Pons (tissue), 1 donor: ENCODE measurements at regions not wholly inside any gene's neighbourhood (a gene's known extent, or its start where the extent isn't known, plus 50 kb on each side); places are given as distances from the start of the nearest gene placed in this dataset.
A peak's percentile ranks its signal among the peaks of the same experiment; 100 is the strongest.

Experiments
- DNase-seq: peaks from one replicate; pipeline ENCODE4 v3.0.0-alpha.2; 2016; ENCODE audit warnings: low spot score

DNA sequence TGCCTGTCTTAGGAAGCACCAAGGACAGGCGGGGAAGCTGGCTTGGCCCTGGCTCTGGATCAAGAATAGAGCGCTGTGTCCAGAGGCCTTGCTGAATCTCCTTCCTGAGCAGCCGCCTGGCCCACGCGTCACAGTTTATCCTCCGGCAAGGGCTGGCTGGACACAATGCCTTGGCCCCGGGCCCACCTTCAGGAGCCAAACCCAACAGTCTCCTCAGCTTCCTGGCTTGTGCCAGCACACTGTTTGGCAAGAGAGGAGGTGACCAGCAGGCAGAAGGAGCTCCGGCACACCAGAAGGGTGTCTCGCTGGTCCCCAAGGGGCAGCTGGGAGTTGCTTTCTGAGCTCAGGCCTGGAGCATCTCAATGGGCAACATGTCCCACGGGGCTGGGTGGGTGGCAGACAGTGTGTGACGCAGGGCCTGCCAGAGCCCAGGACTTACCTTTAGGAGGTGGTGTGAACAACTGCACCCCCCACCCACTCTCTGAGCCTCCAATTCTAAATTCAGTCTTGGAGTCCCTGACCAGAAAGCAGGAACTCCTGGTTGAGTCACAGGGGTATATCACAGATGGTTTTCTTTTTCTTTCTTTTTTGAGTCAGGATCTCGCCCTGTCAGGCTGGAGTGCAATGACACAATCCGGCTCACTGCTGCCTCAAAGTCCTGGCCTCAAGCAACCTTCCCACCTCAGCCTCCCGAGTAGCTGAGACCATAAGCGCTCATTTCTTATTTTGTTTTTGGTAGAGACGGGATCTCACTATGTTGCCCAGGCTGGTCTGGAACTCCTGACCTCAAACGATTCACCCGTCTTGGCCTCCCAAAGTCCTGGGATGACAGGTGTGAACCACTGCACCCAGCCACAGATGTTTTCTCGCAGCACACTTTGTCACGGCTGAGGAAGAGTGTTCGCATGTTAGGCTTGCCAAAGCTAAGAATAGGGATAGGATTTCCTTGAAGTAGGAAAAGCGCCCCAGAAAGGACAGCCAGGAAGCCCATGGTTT, 361.2 kb downstream of the BCOR start:
- DNase-seq = peak; percentile 14

GRCh38 chrX:39739585-39739984, 358.2 kb downstream of the BCOR start:
- DNase-seq = no peak

- DNase-seq = no peak
Measured at GRCh38 chrX:39740078-39740477, 357.7 kb downstream of the BCOR start.

DNA sequence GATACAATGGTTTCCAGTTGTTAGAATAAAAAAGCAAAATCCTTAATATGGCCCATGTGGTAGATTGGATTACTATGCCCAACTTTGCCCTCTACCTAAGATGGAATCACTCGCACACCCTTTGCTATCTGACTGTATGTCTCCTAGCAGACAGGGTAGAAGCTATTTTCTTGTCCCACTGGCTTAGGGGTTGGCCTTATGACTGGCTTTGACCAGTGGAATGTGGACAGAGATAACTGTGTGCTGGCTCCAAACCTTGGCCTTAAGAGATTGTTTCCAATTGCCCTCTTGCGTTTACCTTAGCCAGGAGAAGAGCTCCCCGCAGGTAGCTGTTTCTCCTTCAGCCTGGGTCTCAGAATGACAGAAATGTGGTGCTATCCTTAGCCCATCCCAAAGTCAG, 355.9 kb downstream of the BCOR start:
- no peak for DNase-seq

- DNase-seq = no peak
Measured at GRCh38 chrX:39745818-39746217, 351.9 kb downstream of the BCOR start.

DNA sequence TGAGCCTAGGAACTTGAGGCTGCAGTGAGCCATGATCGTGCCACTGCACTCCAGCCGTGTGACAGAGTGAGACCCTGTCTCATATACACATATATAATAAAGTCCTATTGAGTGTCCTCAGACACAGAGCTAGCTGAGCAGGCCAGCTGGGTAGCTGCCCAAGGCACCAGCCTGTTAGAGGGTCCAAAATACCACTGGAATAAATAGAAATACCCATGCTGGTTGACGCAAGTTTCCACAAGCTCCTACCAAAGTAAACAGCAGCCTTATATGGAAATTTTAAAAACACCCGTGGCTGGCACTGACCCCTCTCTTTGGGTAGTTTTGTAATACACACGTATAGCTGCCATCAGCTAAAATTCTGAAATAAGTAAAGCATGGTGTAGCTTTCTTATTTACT, 348.6 kb downstream of the BCOR start:
- DNase-seq = no peak

GRCh38 chrX:39749728-39750127, 348.0 kb downstream of the BCOR start:
- no peak for DNase-seq

GRCh38 chrX:39750256-39750790, 347.4 kb downstream of the BCOR start:
- DNase-seq = no peak

DNA sequence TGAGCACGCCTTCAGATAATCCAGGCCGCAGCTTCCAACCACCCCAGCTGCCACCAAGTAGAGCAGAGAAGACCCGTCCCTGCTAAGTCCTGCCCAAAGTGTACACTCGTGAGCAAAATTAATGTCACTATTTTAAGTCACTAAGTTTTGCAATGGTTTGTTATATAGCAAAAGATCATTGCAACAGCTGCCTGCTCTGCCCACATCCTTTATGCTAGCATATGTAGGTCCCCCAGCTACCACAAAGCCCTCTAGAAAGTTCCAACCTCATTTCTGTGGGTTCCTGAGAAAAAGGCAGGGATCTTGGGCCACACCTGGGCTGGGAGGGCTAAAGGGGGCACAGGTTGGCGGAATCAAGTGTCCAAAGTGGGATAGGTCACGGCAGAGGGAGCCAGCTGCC, 346.9 kb downstream of the BCOR start:
- DNase-seq = no peak

DNA sequence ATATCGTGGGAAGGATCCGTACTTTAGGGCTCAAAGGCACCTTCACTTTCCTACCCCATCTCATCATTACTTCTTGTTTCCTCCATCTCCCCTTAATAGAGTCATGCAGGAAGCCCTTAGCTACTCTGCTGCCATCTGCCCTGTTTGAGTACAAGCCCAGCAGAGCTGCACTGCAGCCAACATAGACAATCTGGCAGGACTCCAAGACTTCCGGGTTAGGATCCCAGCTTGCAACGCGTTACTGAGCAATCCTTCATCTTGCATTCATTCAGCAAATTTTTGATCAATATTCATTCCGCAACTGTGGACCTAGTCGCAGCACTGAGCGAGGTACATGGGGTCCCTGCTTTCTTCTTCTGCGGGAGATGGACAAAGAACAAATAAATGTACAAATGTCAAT, 344.9 kb downstream of the BCOR start:
- peak; percentile 64 for DNase-seq

DNA sequence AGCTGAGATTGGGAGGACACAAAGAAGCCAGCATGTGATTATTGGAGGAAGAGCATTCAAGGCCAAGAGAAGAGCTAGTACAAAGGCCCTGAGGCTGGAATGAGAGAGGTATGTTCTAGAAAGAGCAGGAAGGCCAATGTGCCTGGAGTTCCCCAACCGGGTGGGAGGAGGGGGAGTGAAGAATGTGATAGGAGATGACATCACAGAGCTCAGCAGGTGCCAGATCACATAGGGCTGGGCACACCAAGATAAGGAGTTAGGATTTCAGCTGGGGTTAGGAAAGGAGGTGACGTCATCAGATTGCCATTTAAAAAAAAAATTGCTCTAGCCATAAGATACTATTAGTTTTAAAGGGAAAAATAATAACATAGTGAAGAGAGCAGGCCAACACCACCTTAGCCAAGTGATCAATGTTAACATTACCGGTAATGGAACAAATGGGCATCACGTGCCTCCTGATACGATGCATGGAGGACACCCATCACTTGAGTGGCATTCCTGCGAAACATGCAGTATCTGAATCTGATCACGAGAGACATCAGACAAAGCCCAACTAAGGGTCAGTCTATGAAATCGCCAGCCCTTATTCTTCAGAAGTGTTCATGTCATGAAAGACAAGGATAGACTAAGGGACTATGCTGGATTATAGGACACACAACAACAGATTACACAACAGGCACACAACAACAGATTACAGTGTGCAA, 344.3 kb downstream of the BCOR start:
- DNase-seq = no peak

- DNase-seq = peak; percentile 32
Measured at GRCh38 chrX:39755143-39756032, 342.4 kb downstream of the BCOR start.

DNA sequence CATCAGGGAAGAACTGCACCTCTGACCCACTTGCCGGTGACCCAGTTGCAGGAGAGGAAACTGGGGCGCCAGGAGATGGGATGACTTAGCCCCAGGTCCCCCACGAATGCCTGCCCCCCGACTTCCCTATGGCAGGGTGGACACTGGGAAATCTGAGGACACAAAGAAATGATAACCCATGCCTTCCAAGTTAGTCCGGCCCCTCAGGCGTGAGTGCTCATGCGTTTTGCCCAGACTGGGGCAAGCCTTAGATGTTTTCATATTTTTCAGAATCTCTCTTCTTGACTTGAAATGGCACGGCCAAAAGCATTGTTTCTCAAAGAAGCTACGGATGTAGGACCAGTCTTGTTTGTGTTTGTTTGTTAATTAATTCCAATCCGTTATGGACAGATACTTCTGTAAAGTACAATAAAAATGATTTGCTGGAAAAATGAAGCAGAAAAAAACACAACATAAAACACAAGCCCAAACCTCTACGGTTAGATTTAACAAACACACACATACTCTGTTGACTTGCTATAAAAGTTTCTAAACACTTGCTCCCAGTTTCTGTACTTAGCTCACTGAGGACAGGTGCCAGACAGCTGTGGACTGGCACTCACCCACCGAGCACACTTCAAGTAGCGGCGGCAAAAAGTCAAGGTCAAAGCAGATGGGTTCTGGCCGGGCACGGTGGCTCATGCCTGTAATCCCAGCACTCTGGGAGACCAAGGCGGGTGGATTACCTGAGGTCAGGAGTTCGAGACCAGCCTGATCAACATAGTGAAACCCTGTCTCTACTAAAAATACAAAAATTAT, 341.5 kb downstream of the BCOR start:
- no peak for DNase-seq

DNA sequence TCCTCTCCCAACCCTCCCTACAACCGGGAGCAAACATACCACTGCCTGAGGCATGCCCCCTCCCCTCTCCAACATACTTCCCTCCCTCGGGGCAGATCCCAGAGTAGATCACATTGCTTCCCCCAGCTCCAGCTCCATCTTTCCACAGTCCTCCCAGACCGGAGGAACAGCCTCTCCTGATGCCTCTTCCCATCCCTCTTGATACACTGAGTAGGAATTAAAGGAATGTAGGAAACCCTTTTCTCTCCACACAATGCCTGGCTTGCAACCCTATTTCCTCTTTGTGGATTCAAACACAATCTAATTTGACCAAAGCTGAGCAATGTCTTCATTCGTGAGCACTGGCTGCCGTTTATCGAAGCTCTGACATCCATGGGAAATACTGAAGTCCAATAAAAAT, 339.8 kb downstream of the BCOR start:
- DNase-seq = no peak

GRCh38 chrX:39758791-39759525, 338.8 kb downstream of the BCOR start:
- DNase-seq = no peak

DNA sequence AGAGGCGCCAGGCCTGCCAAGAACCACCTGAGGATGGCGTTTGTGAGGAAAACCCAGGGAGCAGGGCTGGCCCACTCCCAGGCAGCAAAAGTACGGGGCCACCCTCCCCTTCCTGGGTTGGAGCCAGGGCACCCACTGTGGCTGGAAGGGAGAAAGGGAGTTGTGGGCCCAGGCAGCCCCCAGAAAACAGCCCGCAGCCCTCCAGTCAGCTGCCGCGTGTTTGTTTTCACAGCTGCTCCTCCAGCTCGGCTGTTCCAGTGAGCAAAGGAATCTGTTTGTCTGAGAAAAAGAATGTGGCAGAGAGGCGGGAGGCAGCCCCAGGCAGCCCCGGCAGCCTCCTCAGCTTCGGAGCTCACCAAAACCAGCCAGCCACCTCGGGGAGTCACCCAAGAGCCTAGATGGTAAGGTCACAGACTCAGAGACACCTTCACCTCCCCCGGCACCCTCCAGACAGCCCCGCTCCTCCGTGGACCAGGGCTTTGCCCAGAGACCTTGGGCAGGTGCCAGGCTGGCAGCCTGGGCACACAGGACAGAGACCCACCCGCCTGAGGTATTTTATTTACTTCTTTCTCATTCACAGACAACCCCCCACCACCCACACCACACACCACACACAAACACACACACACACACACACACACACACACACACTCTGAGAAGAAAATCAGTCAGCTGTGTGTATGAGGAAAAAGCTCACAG, 338.1 kb downstream of the BCOR start:
- DNase-seq = peak; percentile 15

DNA sequence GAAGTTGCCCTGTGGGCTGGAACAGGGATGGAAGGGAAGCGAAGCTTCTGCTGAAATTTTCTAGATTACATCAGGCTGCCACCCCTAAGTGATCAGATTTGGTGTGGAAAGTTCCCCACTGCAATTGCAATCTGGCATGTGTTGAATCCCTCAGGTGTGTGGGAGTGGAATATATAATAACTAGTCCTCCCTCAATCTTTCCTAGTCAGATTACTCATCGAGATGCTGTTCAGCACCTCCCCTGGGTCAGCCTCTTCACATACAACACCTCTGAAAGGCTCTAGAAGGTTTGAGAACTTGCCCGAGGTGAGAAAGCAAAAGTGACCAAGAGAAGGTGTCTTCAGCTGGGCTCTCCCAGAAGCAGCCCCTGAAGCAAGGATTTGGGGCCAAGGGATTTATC, 336.8 kb downstream of the BCOR start:
- DNase-seq = no peak

DNA sequence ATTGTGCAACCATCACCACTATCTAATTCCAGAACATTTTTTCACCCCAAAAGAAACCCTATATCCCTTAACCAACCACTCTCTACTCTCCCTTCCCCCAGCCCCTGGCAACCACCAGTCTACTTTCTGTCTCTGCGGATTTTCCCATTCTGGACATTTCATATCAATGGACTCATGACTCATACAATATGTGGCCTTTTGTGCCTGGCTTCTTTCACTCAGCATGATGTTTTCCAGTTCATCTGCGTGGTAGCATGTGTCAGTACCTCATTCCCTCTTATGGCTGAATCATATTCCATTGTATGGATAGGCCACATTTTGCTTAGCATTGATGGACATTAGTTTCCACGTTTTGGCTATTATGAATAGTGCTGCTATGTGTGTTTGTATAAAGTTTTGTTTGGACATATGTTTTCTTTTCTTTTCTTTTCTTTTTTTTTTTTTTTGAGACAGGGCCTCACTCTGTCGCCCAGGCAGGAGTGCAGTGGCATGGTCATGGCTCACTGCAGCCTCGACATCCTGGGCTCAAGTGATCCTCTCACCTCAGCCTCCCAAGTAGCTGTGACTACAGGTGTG, 335.4 kb downstream of the BCOR start:
- DNase-seq = no peak

DNA sequence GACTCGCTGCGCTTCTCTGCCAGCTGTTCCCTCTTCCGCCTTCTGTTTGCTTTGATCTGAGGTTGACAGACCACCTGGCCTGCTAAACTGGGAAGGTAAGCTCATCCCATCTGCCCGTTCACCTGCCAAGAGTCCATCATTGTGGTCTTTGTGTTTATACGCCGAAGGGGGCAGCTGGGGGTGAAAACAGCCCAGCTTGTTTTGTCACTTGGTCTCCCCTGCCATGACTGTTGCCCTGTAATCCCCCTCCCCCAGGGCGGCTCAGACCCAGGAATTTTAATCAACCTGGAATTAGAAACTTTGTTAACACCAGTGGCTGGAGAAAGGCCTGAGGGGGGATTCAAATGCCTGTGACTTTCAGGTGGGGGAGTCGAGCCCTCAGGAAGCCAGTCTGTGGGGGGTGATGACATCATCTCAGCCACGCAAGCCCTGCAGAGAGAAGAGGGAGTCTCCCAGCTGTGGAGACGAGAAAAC, 333.3 kb downstream of the BCOR start:
- DNase-seq = no peak
